CD14-positive monocyte (primary cell): ENCODE measurements at regions not wholly inside any gene's neighbourhood (a gene's known extent, or its start where the extent isn't known, plus 50 kb on each side); places are given as distances from the start of the nearest gene placed in this dataset.
"Not testable (repeated sequence)": the region's sequence is repeated elsewhere in the genome, so short reads cannot be mapped to it uniquely, and the experiment has no call there.

ENCODE experiments used
- DNase-seq, 3 donors: peaks; one replicate each; pipeline ENCODE4 v3.0.0-alpha.2; 2011 to 2022
- H2AFZ ChIP-seq: 2 replicates; pipeline ENCODE4 v1.6.0; 2012; ENCODE audit warnings: mild to moderate bottlenecking, low read depth, low read length, inconsistent platforms; ENCODE audit not compliant: insufficient read depth, poor library complexity, severe bottlenecking
- H3K27ac ChIP-seq, 2 donors: 1 replicate in 1 of 2; 2 replicates in 1 of 2; pipeline ENCODE4 v1.5.1; 2012 to 2013; ENCODE audit warnings: low read length in 2 of 2, control low read depth in 1 of 2, inconsistent platforms in 1 of 2, low read depth in 1 of 2, mild to moderate bottlenecking in 1 of 2
- H3K27me3 ChIP-seq, 2 donors: one replicate each; pipeline versions ENCODE4 v1.6.0 to v1.6.1; 2011 to 2013; ENCODE audit warnings: low read length in 2 of 2; ENCODE audit not compliant: control insufficient read depth in 2 of 2, insufficient read depth in 2 of 2
- H3K36me3 ChIP-seq, 2 donors: replicated peaks in 1 of 2; 1 replicate in 1 of 2; 2 replicates in 1 of 2; pipeline versions ENCODE4 v1.5.1 to v1.6.1; 2012 to 2013; ENCODE audit warnings: low read length in 2 of 2, control low read depth in 1 of 2, inconsistent platforms in 1 of 2, mild to moderate bottlenecking in 1 of 2; ENCODE audit not compliant: insufficient read depth in 2 of 2, control insufficient read depth in 1 of 2
- H3K4me1 ChIP-seq, 2 donors: 1 replicate in 1 of 2; 2 replicates in 1 of 2; pipeline versions ENCODE4 v1.5.1 to v1.6.1; 2012 to 2013; ENCODE audit warnings: low read length in 2 of 2, control low read depth in 1 of 2, inconsistent platforms in 1 of 2, mild to moderate bottlenecking in 1 of 2, moderate library complexity in 1 of 2; ENCODE audit not compliant: insufficient read depth in 2 of 2, control insufficient read depth in 1 of 2
- H3K4me2 ChIP-seq: replicated peaks from 2 replicates; pipeline ENCODE3; 2012; ENCODE audit warnings: low read length, moderate library complexity, mild to moderate bottlenecking; ENCODE audit not compliant: poor library complexity, severe bottlenecking; ENCODE audit errors: extremely low read depth
- H3K4me3 ChIP-seq, 3 experiments: fragments of 200-600 bp in 1 of 3; sonication (generic) in 1 of 3; replicated peaks in 1 of 3; 1 replicate in 2 of 3; 2 replicates in 1 of 3; pipeline ENCODE4 v1.5.1; 2011 to 2013; ENCODE audit warnings: low read length in 3 of 3, mild to moderate bottlenecking in 3 of 3, control low read depth in 2 of 3, low read depth in 2 of 3, inconsistent platforms in 1 of 3, moderate library complexity in 1 of 3
- H3K79me2 ChIP-seq: 2 replicates; pipeline ENCODE4 v1.6.0; 2012; ENCODE audit warnings: mild to moderate bottlenecking, control low read depth, inconsistent platforms, low read length, moderate library complexity; ENCODE audit not compliant: insufficient read depth
- H3K9ac ChIP-seq: 2 replicates; pipeline ENCODE4 v1.6.0; 2017; ENCODE audit warnings: low read length, mild to moderate bottlenecking; ENCODE audit not compliant: insufficient read depth, poor library complexity, severe bottlenecking
- H3K9me3 ChIP-seq, 2 donors: replicated peaks in 1 of 2; 1 replicate in 1 of 2; 2 replicates in 1 of 2; pipeline versions ENCODE4 v1.5.1 to v1.6.1; 2012 to 2013; ENCODE audit warnings: low read length in 2 of 2, control low read depth in 1 of 2; ENCODE audit not compliant: control insufficient read depth in 1 of 2, insufficient read depth in 1 of 2
- H4K20me1 ChIP-seq: 2 replicates; pipeline ENCODE4 v1.6.0; 2012; ENCODE audit warnings: mild to moderate bottlenecking, low read length, control low read depth, moderate library complexity; ENCODE audit not compliant: insufficient read depth
- H3K27ac Mint-ChIP-seq, 7 donors: one replicate each; pipeline ENCODE4 v1.8.0; 2020; ENCODE audit warnings: mild to moderate bottlenecking in 7 of 7, mixed read lengths in 7 of 7, moderate library complexity in 6 of 7, inconsistent platforms in 2 of 7
- H3K27me3 Mint-ChIP-seq, 3 donors: one replicate each; pipeline ENCODE4 v1.8.0; 2021 to 2022; ENCODE audit warnings: low read depth in 3 of 3, mild to moderate bottlenecking in 3 of 3, mixed read lengths in 3 of 3, moderate library complexity in 3 of 3, inconsistent platforms in 1 of 3
- H3K36me3 Mint-ChIP-seq, 2 donors: one replicate each; pipeline ENCODE4 v1.8.0; 2020; ENCODE audit warnings: mixed read lengths in 2 of 2, inconsistent platforms in 1 of 2, mild to moderate bottlenecking in 1 of 2
- H3K4me1 Mint-ChIP-seq: one replicate; pipeline ENCODE4 v1.8.0; 2020; ENCODE audit warnings: mild to moderate bottlenecking, mixed read lengths
- H3K4me3 Mint-ChIP-seq, 2 donors: one replicate each; pipeline ENCODE4 v1.8.0; 2020; ENCODE audit warnings: mild to moderate bottlenecking in 2 of 2, mixed read lengths in 2 of 2, moderate library complexity in 1 of 2
- H3K9me3 Mint-ChIP-seq, 7 donors: one replicate each; pipeline ENCODE4 v1.8.0; 2020 to 2022; ENCODE audit warnings: mixed read lengths in 7 of 7, mild to moderate bottlenecking in 6 of 7, moderate library complexity in 6 of 7, inconsistent platforms in 2 of 7
- CTCF ChIP-seq: fragments of 200-600 bp; IDR thresholded peaks from one replicate; pipeline ENCODE4 v1.8.0; 2022; ENCODE audit warnings: antibody characterized with exemption, mild to moderate bottlenecking
- WGBS: methylation state at CpG from one replicate; pipeline ENCODE4 v1.1.5; 2013; ENCODE audit warnings: missing lambda C conversion rate; ENCODE audit not compliant: insufficient coverage; 5-methylcytosine and 5-hydroxymethylcytosine counted together
- intact Hi-C, 2 donors: fragments of 100-400 bp; cut with micrococcal nuclease; formaldehyde crosslinking; loops; one replicate each; pipeline versions ENCODE4 v1.15.0 to v1.15.1; 2023

- no peak for DNase-seq
These were observed 1045.5 kb upstream of the CDH6 start for GRCh38 chr5:30147976-30148375.

DNA sequence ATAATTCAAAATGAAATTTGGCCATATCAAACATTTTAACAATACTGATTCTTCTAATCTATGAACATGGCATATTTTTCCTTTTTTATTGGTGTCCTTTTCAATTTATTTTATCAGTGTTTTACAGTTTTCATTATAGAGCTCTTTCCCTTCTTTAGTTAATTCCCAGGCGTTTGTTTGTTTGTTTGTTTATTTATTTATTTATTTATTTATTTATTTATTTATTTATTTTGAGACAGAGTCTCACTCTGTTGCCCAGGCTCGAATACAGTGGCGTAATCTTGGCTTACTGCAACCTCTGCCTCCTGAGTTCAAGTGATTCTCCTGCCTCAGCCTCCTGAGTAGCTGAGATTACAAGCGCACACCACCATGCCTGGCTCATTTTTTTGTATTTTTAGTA, 1049.4 kb upstream of the CDH6 start:
- H3K4me1 Mint-ChIP-seq = not testable (repeated sequence)

More at GRCh38 chr5:30147976-30148375, 1045.5 kb upstream of the CDH6 start:
- H3K4me2 ChIP-seq = no peak overlapping the region
- Mint-ChIP-seq H3K4me1 (no peaks in the 10 kb centered on the region), H3K27ac (no peak overlapping the region), H3K27me3 (no peaks in the 10 kb centered on the region), H3K4me3 (no peak overlapping the region), H3K9me3 (peaks cover 0 to 9% (median 5%) of the 10 kb centered on the region in 7 donors), H3K36me3 (no peaks in the 10 kb centered on the region)
- intact Hi-C loops = no loop called here
- H3K79me2 ChIP-seq = no peaks in the 10 kb centered on the region
- no peaks in the 10 kb centered on the region for H3K36me3 ChIP-seq
- no peak overlapping the region for H2AFZ ChIP-seq
- H4K20me1 ChIP-seq = no peaks in the 10 kb centered on the region
- no peak for TF ChIP-seq CTCF
- no peak overlapping the region for H3K4me3 ChIP-seq
- H3K27me3 ChIP-seq = no peaks in the 10 kb centered on the region
- no peak overlapping the region for H3K27ac ChIP-seq
- H3K9me3 ChIP-seq = peaks cover 3 to 5% of the 10 kb centered on the region in 2 donors
- H3K4me1 ChIP-seq = no peaks in the 10 kb centered on the region
- H3K9ac ChIP-seq = no peak overlapping the region
- no CpG with 5 or more reads among the region's 1 CpG for WGBS

More for the DNA sequence above, 1049.4 kb upstream of the CDH6 start:
- H3K27ac ChIP-seq, H3K79me2 ChIP-seq, intact Hi-C loops, H3K27me3 ChIP-seq, DNase-seq, H3K4me1 ChIP-seq, H3K4me3 Mint-ChIP-seq, H3K36me3 ChIP-seq, H3K9ac ChIP-seq, H3K4me2 ChIP-seq, H3K27ac Mint-ChIP-seq, H3K36me3 Mint-ChIP-seq, H4K20me1 ChIP-seq, H2AFZ ChIP-seq, H3K4me3 ChIP-seq, H3K27me3 Mint-ChIP-seq: not testable (repeated sequence)
- H3K9me3 Mint-ChIP-seq = peaks cover 0 to 13% (median 4%) of the 10 kb centered on the region in 7 donors
- no CpG with 5 or more reads among the region's 4 CpGs for WGBS
- peaks cover 7 to 10% of the 10 kb centered on the region in 2 donors for H3K9me3 ChIP-seq
